GM12878 (cell line): ENCODE measurements at regions not wholly inside any gene's neighbourhood (a gene's known extent, or its start where the extent isn't known, plus 50 kb on each side); places are given as distances from the start of the nearest gene placed in this dataset.
A peak's percentile ranks its signal among the peaks of the same experiment; 100 is the strongest.

ENCODE experiments used
- ATAC-seq: fragments of 200-7000 bp; cut with Tn5 transposase; 3 replicates; pipeline ENCODE4 v1.9.1; 2020; ENCODE audit warnings: mild to moderate bottlenecking, moderate library complexity
- BruUV-seq: library from RNA; stranded (reverse); fragments of 400-500 nt; replicated peaks from 2 replicates; lab custom pipeline; 2021; lab: Mats Ljungman, UMichigan
- CTCF ChIA-PET: fragments of 300-600 bp; sonication (Branson Sonifier 250); formaldehyde crosslinking; extraction: SDS; loops from one replicate; lab custom pipeline; 2021; ENCODE audit warnings: inconsistent platforms; lab: Yijun Ruan, JAX
- POLR2A ChIA-PET: fragments of 350-600 bp; formaldehyde crosslinking; extraction: SDS; loops from one replicate; lab custom pipeline; 2021; ENCODE audit warnings: inconsistent platforms; lab: Charles Lee
- RAD21 ChIA-PET: fragments of 300-600 bp; sonication (Branson Sonifier 250); formaldehyde crosslinking; loops from one replicate; lab custom pipeline; 2023; ENCODE audit warnings: antibody characterized with exemption; ENCODE audit not compliant: unreplicated experiment; lab: Charles Lee
- SMC1A ChIA-PET: fragments of 300-600 bp; sonication (Branson Sonifier 250); formaldehyde crosslinking; loops from one replicate; lab custom pipeline; 2023; ENCODE audit not compliant: unreplicated experiment, uncharacterized antibody; lab: Charles Lee
- DNase-seq: peaks from one replicate; pipeline ENCODE4 v3.0.0-alpha.2; 2011; ENCODE audit warnings: low read depth, low spot score
- FAIRE-seq: peaks from 3 replicates; lab custom pipeline; 2011; peaks lifted over from hg19 to GRCh38; lab: Jason Lieb, UNC
- H2AFZ ChIP-seq: 2 replicates; pipeline ENCODE4 v1.6.0; 2011; ENCODE audit warnings: low read depth, low read length, control low read depth; ENCODE audit not compliant: control insufficient read depth
- H3K27ac ChIP-seq: 2 replicates; pipeline ENCODE4 v1.5.1; 2011; ENCODE audit warnings: control low read depth; ENCODE audit not compliant: control insufficient read depth, insufficient read depth
- H3K27me3 ChIP-seq, 2 experiments: replicated peaks in 1 of 2; 2 replicates each; pipeline versions ENCODE4 v1.6.0 to v1.6.1; 2011; ENCODE audit warnings: low read length in 1 of 2; ENCODE audit not compliant: control insufficient read depth in 2 of 2, insufficient read depth in 2 of 2
- H3K36me3 ChIP-seq, 2 experiments: 2 replicates each; pipeline ENCODE4 v1.5.1; 2011; ENCODE audit warnings: low read length in 1 of 2; ENCODE audit not compliant: control insufficient read depth in 2 of 2, insufficient read depth in 2 of 2
- H3K4me1 ChIP-seq: 2 replicates; pipeline ENCODE4 v1.6.1; 2011; ENCODE audit warnings: mild to moderate bottlenecking, low read length, moderate library complexity, mixed read lengths; ENCODE audit not compliant: control insufficient read depth, insufficient read depth
- H3K4me2 ChIP-seq: 2 replicates; pipeline ENCODE4 v1.6.0; 2011; ENCODE audit warnings: control low read depth; ENCODE audit not compliant: control insufficient read depth, insufficient read depth
- H3K4me3 ChIP-seq: fragments of 200-600 bp; sonication (generic); 2 replicates; pipeline ENCODE4 v1.5.1; 2016
- H3K79me2 ChIP-seq: 2 replicates; pipeline ENCODE4 v1.6.0; 2011; ENCODE audit warnings: low read length; ENCODE audit not compliant: control insufficient read depth, insufficient read depth
- H3K9ac ChIP-seq: 2 replicates; pipeline ENCODE4 v1.8.0; 2011; ENCODE audit warnings: low read length, control low read depth, mixed read lengths; ENCODE audit not compliant: control insufficient read depth, insufficient read depth
- H3K9me3 ChIP-seq: replicated peaks from 3 replicates; pipeline ENCODE4 v1.5.1; 2011; ENCODE audit warnings: mild to moderate bottlenecking, low read length; ENCODE audit not compliant: control insufficient read depth, insufficient read depth
- H4K20me1 ChIP-seq: 2 replicates; pipeline ENCODE4 v1.6.0; 2011; ENCODE audit not compliant: control insufficient read depth, insufficient read depth
- E4F1 ChIP-seq: fragments of 450-650 bp; IDR thresholded peaks from 2 replicates; pipeline ENCODE4 v1.6.1; 2018; ENCODE audit warnings: borderline replicate concordance, mild to moderate bottlenecking; ENCODE audit not compliant: partially characterized antibody
- IKZF2 ChIP-seq, 2 experiments: fragments of 450-650 bp; IDR thresholded peaks; 2 replicates each; pipeline ENCODE4 v1.6.1; 2017; ENCODE audit warnings: mild to moderate bottlenecking in 2 of 2, moderate library complexity in 2 of 2
- WGBS: methylation state at CpG from one replicate; pipeline ENCODE4 v1.1.6; 2016; ENCODE audit warnings: low lambda C conversion rate; ENCODE audit not compliant: insufficient replicate concordance, insufficient coverage; ENCODE audit errors: missing lambda C conversion rate; 5-methylcytosine and 5-hydroxymethylcytosine counted together
- in situ Hi-C: fragments of 300-500 bp; cut with MboI; formaldehyde crosslinking; loops from 9 replicates; pipeline ENCODE4 v1.14.3; 2018; ENCODE audit warnings: mixed read lengths
- intact Hi-C: fragments of 100-400 bp; cut with micrococcal nuclease; formaldehyde crosslinking; loops from one replicate; pipeline ENCODE4 v1.14.2; 2022; ENCODE audit not compliant: unreplicated experiment

- H4K20me1 ChIP-seq: no peaks in the 10 kb centered on the region
- peaks cover 2% of the 10 kb centered on the region; the same call in 2 of the 3 replicates for H3K9me3 ChIP-seq
- ChIA-PET SMC1A (interaction anchor here (0.7 to 3.3 kb wide), 9 partner anchors 13 to 108 kb away, joined by 3 to 12 read pairs (median 3); no protein-coding TSS in a partner anchor), CTCF (interaction anchor here (0.9 to 1.1 kb wide), 2 partner anchors 110 to 280 kb away, joined by 3 read pairs; no protein-coding TSS in a partner anchor), RAD21 (interaction anchor here (0.8 kb wide), 1 partner anchor 17 kb away, joined by 3 read pairs; no protein-coding TSS in a partner anchor), POLR2A (interaction anchor here (0.6 to 1.3 kb wide), 4 partner anchors 8 to 16 kb away, joined by 3 to 5 read pairs (median 3); no protein-coding TSS in a partner anchor)
- H2AFZ ChIP-seq: no peak overlapping the region
- FAIRE-seq (no peak), ATAC-seq (0 out of 3 replicates have a peak, but pooled peaks have one; percentile 2), DNase-seq (no peak)
- WGBS: 38% methylated on average over 12 of the region's 12 CpGs
- H3K4me1 ChIP-seq: peaks cover 47% of the 10 kb centered on the region
- H3K27me3 ChIP-seq: no peaks in the 10 kb centered on the region
- TF ChIP-seq E4F1 (no peak), IKZF2 (IDR thresholded peaks at IDR 0.05) (0 out of 4 replicates have a peak, but pooled peaks of 1 of the 2 experiments have one; percentile 6)
- intact Hi-C loops: no loop called here
- no TSS peak for BruUV-seq
- H3K27ac ChIP-seq: no peak overlapping the region
- no peak overlapping the region for H3K9ac ChIP-seq
- in situ Hi-C loops: no loop called here
- H3K4me2 ChIP-seq: peak overlapping the region; percentile 9; the same call in 1 of the 2 replicates
- no peak overlapping the region for H3K4me3 ChIP-seq
- H3K36me3 ChIP-seq: no peaks in the 10 kb centered on the region
- no peaks in the 10 kb centered on the region for H3K79me2 ChIP-seq
Measured at GRCh38 chr6:6806844-6807518, 218.5 kb downstream of the LY86 start.
